C4-2B (cell line): ENCODE measurements at regions not wholly inside any gene's neighbourhood (a gene's known extent, or its start where the extent isn't known, plus 50 kb on each side); places are given as distances from the start of the nearest gene placed in this dataset.

Source experiments
- ZFX ChIP-seq: fragments of 450-650 bp; IDR thresholded peaks from 2 replicates; pipeline ENCODE4 v1.6.1; 2017
- TF ChIP-seq, protein P1 (sequence below): fragments of 450-650 bp; conservative IDR thresholded peaks from 2 replicates; pipeline ENCODE4 v1.5.1; 2017; ENCODE audit warnings: mild to moderate bottlenecking

DNA sequence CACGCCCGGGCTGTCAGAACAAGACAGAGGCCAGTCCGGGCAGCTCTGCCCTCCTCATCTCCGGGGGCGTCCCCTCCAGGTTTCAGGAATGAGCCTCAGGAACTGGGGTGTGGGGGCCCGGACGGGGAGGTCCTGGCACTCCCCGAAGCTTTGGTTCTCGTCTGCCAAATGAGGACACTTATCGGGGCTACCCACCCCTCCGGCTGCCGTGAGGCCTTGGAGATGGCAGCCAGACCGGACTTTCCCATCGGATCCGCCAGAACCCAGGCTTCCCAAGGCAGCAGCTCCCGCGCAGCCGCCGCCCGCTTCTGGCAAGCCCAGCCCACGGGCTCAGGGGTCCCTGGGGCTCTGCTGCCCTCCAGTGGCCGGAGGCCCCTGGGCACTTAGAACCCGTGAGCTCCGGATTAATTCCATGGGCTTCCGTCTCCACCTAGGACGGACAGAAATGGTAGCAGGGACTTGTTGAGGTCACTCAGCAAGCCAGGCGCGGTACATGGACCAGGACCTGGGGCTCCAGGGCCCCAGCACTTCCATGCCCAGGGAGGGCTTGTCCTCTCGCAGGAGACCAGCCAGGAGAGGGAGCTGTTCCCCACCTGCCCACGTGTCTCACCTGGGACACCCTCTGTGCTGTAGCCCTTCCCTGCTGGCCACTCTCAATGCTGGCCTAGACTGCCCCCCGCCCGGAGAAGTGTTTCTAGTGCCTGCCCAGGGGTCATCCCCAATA lies 89.4 kb downstream of the LINGO1 start:
- TF ChIP-seq, protein P1, sequence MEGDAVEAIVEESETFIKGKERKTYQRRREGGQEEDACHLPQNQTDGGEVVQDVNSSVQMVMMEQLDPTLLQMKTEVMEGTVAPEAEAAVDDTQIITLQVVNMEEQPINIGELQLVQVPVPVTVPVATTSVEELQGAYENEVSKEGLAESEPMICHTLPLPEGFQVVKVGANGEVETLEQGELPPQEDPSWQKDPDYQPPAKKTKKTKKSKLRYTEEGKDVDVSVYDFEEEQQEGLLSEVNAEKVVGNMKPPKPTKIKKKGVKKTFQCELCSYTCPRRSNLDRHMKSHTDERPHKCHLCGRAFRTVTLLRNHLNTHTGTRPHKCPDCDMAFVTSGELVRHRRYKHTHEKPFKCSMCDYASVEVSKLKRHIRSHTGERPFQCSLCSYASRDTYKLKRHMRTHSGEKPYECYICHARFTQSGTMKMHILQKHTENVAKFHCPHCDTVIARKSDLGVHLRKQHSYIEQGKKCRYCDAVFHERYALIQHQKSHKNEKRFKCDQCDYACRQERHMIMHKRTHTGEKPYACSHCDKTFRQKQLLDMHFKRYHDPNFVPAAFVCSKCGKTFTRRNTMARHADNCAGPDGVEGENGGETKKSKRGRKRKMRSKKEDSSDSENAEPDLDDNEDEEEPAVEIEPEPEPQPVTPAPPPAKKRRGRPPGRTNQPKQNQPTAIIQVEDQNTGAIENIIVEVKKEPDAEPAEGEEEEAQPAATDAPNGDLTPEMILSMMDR, result peak; percentile 97
- TF ChIP-seq ZFX, result no peak
